Adrenal gland (tissue), 5 donors: ENCODE measurements at regions not wholly inside any gene's neighbourhood (a gene's known extent, or its start where the extent isn't known, plus 50 kb on each side); places are given as distances from the start of the nearest gene placed in this dataset.

Experiments used
- POLR2A ChIP-seq, 2 donors: fragments of 450-650 bp; IDR thresholded peaks; one replicate each; pipeline ENCODE4 v1.6.1; 2017; ENCODE audit warnings: antibody characterized with exemption in 2 of 2, mild to moderate bottlenecking in 2 of 2, moderate library complexity in 1 of 2
- TF ChIP-seq, protein P1 (sequence below), 6 experiments: fragments of 450-650 bp in 4 of 6; fragments of 200-600 bp in 2 of 6; sonication (generic) in 1 of 6; IDR thresholded peaks; 1 replicate in 5 of 6; 2 replicates in 1 of 6; pipeline versions ENCODE4 v1.5.1 to v1.8.0; 2016 to 2021; ENCODE audit warnings: antibody characterized with exemption in 6 of 6, mild to moderate bottlenecking in 2 of 6, moderate library complexity in 1 of 6
- donor health status: DM: no; HTN: no; CAD: no.

DNA sequence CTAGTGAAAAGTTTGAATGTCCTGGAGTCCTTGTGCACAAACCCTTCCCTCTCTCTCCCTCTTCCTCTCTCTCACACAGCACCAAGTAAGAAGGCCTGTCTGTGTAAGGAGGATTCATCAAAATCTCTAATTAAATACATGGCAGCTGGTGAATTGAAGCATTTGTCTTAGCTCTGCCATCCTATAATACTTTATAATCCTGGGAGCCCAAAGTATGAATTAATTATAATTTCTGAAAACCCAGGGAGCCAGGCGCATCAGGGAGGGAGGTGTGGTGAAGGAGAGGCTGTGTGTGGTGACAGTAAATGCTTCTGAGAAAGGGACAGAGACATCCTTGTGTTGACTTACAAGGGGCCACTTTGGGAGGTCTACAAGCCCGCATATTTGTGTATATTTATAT is 691.4 kb upstream of the EEF2KMT start:
- TF ChIP-seq, protein P1, sequence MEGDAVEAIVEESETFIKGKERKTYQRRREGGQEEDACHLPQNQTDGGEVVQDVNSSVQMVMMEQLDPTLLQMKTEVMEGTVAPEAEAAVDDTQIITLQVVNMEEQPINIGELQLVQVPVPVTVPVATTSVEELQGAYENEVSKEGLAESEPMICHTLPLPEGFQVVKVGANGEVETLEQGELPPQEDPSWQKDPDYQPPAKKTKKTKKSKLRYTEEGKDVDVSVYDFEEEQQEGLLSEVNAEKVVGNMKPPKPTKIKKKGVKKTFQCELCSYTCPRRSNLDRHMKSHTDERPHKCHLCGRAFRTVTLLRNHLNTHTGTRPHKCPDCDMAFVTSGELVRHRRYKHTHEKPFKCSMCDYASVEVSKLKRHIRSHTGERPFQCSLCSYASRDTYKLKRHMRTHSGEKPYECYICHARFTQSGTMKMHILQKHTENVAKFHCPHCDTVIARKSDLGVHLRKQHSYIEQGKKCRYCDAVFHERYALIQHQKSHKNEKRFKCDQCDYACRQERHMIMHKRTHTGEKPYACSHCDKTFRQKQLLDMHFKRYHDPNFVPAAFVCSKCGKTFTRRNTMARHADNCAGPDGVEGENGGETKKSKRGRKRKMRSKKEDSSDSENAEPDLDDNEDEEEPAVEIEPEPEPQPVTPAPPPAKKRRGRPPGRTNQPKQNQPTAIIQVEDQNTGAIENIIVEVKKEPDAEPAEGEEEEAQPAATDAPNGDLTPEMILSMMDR (IDR thresholded peaks at IDR 0.05), result no peak
- no peak for TF ChIP-seq POLR2A (IDR thresholded peaks at IDR 0.05)
